ENCODE measurements at regions not wholly inside any gene's neighbourhood (a gene's known extent, or its start where the extent isn't known, plus 50 kb on each side); places are given as distances from the start of the nearest gene placed in this dataset.

GRCh38 chrX:131778269-131779218, 234.7 kb downstream of the OR13H1 start:
- DNase-seq (ENCODE audit: low read depth in 3 of 3): peak in 1 of 3 donors; percentile 51

GRCh38 chrX:131779306-131779705, 235.4 kb downstream of the OR13H1 start:
- no peak for DNase-seq (ENCODE audit: low read depth in 3 of 3)

- no peak for DNase-seq (ENCODE audit: low read depth in 3 of 3)
Observed at GRCh38 chrX:131779741-131780140, 235.9 kb downstream of the OR13H1 start.

- no peak for DNase-seq (ENCODE audit: low read depth in 3 of 3)
Observed at GRCh38 chrX:131782646-131783045, 238.8 kb downstream of the OR13H1 start.

DNA sequence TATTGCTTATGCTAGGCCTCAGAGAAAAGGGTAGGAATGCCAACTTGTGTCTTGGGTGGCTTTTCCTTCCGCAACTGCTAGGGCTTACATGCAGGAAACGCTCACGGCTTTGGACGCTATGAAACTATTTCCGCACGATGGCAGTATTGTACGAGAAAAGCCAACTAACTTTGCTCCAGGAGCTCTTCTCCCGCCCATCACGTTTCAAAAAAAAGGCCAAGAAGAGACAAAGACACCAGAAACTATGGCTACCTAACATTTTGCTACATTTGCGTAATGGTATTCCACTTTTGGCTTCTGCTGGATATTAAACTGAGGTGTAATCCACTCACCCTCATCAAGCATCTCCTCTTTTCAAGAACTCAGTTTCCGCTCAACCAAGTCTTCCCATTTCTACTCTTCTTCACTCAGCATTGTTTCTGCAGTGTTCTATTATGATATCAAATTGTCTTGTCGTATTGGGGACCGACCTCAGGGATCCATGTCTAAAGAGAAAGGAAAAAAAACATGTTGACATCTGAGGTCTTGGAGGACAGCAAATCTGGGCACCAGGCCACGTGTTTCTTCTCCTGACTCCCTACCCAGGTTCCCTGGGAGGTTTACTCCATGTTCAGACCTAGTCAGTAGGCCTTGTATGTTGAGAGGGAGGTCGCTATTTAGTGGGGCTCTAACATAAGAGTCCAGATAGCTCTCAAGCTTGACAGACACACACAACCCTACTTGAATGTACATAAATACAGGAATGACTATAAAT, 239.4 kb upstream of the STK26 start:
- DNase-seq (ENCODE audit: low read depth in 3 of 3): peak in 1 of 3 donors; percentile 58

DNA sequence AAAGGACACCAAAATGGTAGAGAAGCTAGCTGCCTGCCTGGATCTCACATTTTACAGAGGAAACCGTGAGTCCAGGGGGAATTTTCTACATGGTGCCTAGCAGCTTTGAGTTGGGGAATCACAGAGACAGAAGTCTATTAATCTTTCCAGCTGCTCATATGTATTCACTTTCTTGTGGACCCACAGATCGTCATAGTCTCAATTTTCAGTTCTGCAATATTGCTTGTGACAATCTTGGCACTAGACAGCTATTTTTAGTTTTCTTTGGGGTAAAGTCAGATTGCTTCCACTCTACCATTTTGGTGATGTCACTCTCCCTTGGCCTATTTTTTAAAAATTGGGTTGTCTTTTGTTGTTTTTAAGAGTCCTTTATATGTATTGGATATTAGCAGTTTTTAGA, 233.4 kb upstream of the STK26 start:
- DNase-seq (ENCODE audit: low read depth in 3 of 3): no peak

- DNase-seq (ENCODE audit: low read depth in 3 of 3): no peak
Observed at GRCh38 chrX:131791608-131792355, 231.3 kb upstream of the STK26 start.

GRCh38 chrX:131792356-131792749, 230.7 kb upstream of the STK26 start:
- DNase-seq (ENCODE audit: low read depth in 3 of 3): peak in 1 of 3 donors; percentile 76

GRCh38 chrX:131792789-131793462, 230.2 kb upstream of the STK26 start:
- peak in 1 of 3 donors; percentile 79 for DNase-seq (ENCODE audit: low read depth in 3 of 3)

GRCh38 chrX:131795442-131796229, 227.5 kb upstream of the STK26 start:
- no peak for DNase-seq (ENCODE audit: low read depth in 3 of 3)

DNA sequence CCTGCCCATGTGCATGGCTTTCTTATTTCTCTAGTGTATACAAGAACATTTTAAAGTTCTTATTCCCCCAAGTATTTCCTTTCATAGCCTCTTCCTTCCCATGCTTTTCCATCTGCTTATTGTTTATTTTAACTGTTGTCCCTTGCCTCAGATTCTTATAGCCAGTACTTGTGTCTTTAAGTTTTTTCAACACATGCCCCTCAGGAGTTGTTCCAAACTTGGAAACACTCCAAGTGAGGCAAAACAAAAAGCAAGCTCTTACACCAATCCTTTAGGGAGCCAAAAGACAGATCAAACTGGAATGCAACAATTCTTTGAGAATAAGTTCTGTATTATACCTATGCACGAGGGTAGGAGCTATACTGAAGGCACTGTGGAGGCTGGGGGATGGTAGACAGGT, 222.0 kb upstream of the STK26 start:
- DNase-seq (ENCODE audit: low read depth in 3 of 3): no peak

GRCh38 chrX:131801911-131802310, 221.2 kb upstream of the STK26 start:
- DNase-seq (ENCODE audit: low read depth in 3 of 3): no peak

- peak in 2 of 3 donors; percentile 9 to 54 for DNase-seq (ENCODE audit: low read depth in 3 of 3)
Observed at GRCh38 chrX:131802836-131803626, 220.1 kb upstream of the STK26 start.

GRCh38 chrX:131812847-131813825, 210.0 kb upstream of the STK26 start:
- DNase-seq (ENCODE audit: low read depth in 3 of 3): peak; percentile 32 to 63 (median 42)

DNA sequence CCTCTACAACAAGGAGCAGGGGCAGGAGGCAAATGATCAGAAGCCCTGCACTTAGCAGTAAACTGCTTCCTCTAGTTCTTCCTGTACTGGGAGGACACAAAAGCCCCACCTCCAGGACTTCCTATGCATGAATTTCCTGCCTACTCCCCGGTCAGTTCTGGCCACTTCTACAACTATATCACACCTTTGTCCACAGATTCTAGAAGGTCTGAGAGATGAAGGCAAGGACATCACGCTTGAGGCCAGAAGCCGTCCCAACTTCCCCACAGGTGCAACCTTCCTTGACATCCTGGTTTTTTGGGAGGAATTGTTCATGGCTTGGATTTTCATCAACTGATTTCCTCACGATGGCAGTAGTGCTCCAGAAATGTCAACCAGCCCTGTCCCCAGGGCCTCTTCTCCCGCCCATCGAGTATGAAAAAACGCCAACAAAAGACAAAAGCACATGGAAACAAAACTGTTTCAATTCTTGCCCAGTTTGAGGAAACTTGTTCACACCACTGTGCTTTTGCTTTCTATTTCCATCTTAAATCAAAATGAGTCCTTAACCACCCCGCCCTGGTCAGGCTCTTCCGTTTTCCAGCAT, 206.5 kb upstream of the STK26 start:
- DNase-seq (ENCODE audit: low read depth in 3 of 3): peak; percentile 40 to 76 (median 50)

GRCh38 chrX:131818297-131818936, 204.7 kb upstream of the STK26 start:
- DNase-seq (ENCODE audit: low read depth in 3 of 3): no peak

GRCh38 chrX:131821945-131822622, 201.0 kb upstream of the STK26 start:
- DNase-seq (ENCODE audit: low read depth in 3 of 3): peak in 1 of 3 donors; percentile 63

All from stimulated activated CD4-positive, alpha-beta T cell treated with anti-CD3 and anti-CD28 coated beads, TNF-alpha, amount 100 ng/mL, for 48 hours (primary cell).